HFF-Myc (cell line): ENCODE measurements at regions not wholly inside any gene's neighbourhood (a gene's known extent, or its start where the extent isn't known, plus 50 kb on each side); places are given as distances from the start of the nearest gene placed in this dataset.
"Not testable (repeated sequence)": the region's sequence is repeated elsewhere in the genome, so short reads cannot be mapped to it uniquely, and the experiment has no call there.

Experiments
- DNase-seq: peaks from one replicate; pipeline ENCODE4 v3.0.0-alpha.2; 2011; ENCODE audit warnings: low read depth; ENCODE audit errors: extremely low read depth
- H3K4me3 ChIP-seq: replicated peaks from 2 replicates; pipeline ENCODE4 v1.5.1; 2011; ENCODE audit warnings: low read depth, mild to moderate bottlenecking, control low read depth, low read length
- TF ChIP-seq, protein P1 (sequence below): IDR thresholded peaks from 2 replicates; pipeline ENCODE4 v1.5.1; 2012; ENCODE audit warnings: mild to moderate bottlenecking, low read depth, low read length, control low read depth; ENCODE audit errors: missing control alignments

DNA sequence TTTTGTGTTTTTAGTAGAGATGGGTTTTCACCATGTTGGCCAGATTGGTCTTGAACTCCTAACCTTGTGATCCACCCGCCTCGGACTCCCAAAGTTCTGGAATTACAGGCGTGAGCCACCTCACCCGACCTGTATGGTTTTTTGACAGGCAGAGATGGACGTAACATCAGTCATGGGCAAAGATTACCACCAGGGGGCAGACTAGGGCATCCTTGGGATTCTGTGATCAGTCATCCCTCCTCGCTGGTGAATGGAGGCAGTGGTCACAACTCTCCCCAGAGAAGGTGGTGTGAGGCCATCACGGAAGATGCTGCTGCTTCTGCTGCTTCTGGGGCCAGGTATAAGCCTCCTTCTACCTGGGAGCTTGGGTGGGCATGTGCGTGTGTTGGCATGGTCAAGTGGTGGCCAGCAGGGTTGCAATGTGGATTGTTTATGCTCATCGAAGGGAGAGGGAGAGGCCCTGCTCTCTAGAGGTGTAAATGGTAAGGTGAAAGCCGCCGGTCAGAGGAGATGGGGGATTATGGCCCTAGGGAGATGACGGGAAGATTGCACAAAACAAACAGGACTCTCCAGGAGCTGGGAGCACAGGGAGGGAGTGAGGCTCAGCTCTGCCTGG lies 122.7 kb upstream of the PRSS1 start:
- no peak overlapping the region for H3K4me3 ChIP-seq
- TF ChIP-seq, protein P1, sequence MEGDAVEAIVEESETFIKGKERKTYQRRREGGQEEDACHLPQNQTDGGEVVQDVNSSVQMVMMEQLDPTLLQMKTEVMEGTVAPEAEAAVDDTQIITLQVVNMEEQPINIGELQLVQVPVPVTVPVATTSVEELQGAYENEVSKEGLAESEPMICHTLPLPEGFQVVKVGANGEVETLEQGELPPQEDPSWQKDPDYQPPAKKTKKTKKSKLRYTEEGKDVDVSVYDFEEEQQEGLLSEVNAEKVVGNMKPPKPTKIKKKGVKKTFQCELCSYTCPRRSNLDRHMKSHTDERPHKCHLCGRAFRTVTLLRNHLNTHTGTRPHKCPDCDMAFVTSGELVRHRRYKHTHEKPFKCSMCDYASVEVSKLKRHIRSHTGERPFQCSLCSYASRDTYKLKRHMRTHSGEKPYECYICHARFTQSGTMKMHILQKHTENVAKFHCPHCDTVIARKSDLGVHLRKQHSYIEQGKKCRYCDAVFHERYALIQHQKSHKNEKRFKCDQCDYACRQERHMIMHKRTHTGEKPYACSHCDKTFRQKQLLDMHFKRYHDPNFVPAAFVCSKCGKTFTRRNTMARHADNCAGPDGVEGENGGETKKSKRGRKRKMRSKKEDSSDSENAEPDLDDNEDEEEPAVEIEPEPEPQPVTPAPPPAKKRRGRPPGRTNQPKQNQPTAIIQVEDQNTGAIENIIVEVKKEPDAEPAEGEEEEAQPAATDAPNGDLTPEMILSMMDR, result peak; percentile 59
- peak; percentile 17 for DNase-seq

GRCh38 chr7:142625216-142625615 lies 124.1 kb upstream of the PRSS1 start:
- H3K4me3 ChIP-seq, DNase-seq: not testable (repeated sequence)

DNA sequence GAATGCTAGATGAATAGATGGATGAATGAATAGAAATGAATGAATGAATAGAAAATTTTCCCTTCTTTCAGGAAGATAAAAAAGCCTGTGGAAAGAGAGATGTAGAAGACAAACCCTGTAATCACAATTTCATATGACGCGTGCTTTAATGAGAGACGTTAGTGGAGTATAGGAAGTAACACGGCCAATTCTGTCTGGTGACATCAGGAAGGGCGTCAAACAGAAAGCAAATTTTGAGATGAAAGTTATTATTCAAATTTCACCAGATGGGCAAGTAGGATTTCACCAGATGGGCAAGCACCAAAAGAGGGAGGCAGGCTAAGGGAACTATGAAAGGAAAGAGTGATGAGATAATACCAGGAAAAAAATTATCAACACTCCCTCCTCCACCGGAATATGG lies 128.9 kb upstream of the PRSS1 start:
- no peak for DNase-seq
- TF ChIP-seq, protein P1, result no peak
- H3K4me3 ChIP-seq, result no peak overlapping the region

- TF ChIP-seq, protein P1, result no peak
- no peak for DNase-seq
- no peak overlapping the region for H3K4me3 ChIP-seq
Measured at GRCh38 chr7:142618655-142619351, 130.5 kb upstream of the PRSS1 start.

DNA sequence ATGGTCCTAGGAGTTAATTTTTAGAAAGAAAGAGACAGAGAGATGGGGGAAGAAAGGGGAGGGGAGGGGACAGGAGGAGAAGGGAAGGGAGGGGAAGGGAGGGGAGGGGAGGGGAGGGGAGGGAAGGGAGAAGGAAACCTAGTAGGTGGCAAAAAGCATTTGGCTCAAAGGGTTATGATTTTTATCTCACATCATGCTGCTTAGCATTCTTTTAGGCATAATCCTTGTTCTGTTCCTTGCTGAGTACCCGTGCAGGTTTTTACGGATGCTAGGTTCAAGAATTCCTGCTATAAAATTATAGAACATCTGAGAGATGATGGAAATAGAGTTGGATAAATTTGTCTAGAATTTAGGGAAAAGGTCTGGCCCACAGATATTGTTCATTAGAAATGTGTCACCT lies 132.4 kb upstream of the PRSS1 start:
- no peak for DNase-seq
- H3K4me3 ChIP-seq, result no peak overlapping the region
- TF ChIP-seq, protein P1, result no peak

DNA sequence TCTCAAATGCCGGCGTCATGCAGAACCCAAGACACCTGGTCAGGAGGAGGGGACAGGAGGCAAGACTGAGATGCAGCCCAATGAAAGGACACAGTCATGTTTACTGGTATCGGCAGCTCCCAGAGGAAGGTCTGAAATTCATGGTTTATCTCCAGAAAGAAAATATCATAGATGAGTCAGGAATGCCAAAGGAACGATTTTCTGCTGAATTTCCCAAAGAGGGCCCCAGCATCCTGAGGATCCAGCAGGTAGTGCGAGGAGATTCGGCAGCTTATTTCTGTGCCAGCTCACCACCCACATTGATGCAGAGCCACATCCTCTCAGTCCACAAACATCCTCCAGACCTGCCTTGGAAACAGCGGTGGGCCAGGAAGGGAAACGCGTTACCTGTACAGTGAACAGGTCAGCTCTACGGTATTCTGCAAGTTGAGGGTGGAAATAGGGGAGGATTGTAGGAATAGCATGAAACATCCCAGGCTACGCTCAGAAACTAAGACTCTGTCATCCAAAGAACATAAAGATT lies 133.1 kb upstream of the PRSS1 start:
- no peak for DNase-seq
- no peak overlapping the region for H3K4me3 ChIP-seq
- TF ChIP-seq, protein P1, result no peak

GRCh38 chr7:142615508-142615907 lies 133.8 kb upstream of the PRSS1 start:
- DNase-seq, result no peak
- TF ChIP-seq, protein P1, result no peak
- H3K4me3 ChIP-seq, result no peak overlapping the region
